ENCODE measurements at regions not wholly inside any gene's neighbourhood (a gene's known extent, or its start where the extent isn't known, plus 50 kb on each side); places are given as distances from the start of the nearest gene placed in this dataset.

DNA sequence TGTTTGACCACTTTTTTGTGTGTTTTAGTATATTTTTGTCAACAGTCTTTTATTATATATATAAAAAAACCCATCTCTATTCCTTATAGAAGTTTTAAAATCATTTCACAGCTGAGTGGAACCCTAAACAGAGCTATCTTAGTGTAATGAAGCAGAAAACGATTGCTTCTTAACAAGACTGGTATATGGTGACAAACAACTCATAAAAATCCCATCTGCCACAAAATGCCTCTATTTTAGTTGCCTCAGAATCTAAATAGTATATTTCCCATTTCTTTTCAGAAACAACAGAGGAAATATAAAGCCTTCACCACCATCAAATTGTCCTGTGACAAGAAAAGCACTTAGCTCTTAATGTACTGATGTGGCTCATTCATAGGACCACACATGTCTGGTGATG, 322.4 kb downstream of the ATP23 start:
- TF ChIP-seq, protein P1, sequence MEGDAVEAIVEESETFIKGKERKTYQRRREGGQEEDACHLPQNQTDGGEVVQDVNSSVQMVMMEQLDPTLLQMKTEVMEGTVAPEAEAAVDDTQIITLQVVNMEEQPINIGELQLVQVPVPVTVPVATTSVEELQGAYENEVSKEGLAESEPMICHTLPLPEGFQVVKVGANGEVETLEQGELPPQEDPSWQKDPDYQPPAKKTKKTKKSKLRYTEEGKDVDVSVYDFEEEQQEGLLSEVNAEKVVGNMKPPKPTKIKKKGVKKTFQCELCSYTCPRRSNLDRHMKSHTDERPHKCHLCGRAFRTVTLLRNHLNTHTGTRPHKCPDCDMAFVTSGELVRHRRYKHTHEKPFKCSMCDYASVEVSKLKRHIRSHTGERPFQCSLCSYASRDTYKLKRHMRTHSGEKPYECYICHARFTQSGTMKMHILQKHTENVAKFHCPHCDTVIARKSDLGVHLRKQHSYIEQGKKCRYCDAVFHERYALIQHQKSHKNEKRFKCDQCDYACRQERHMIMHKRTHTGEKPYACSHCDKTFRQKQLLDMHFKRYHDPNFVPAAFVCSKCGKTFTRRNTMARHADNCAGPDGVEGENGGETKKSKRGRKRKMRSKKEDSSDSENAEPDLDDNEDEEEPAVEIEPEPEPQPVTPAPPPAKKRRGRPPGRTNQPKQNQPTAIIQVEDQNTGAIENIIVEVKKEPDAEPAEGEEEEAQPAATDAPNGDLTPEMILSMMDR (IDR thresholded peaks at IDR 0.05; ENCODE audit: insufficient read depth, low read length, poor library complexity, severe bottlenecking) = no peak
- H3K27me3 ChIP-seq (replicated peaks; ENCODE audit: control insufficient read depth, insufficient read depth, low read length) = no peaks in the 10 kb centered on the region
- H3K36me3 ChIP-seq (ENCODE audit: control insufficient read depth, insufficient read depth, low read length) = no peaks in the 10 kb centered on the region
- H3K4me3 ChIP-seq (replicated peaks; ENCODE audit: low read depth, low read length) = no peak overlapping the region
- DNase-seq (ENCODE audit: extremely low read depth, insufficient read length) = no peak

DNA sequence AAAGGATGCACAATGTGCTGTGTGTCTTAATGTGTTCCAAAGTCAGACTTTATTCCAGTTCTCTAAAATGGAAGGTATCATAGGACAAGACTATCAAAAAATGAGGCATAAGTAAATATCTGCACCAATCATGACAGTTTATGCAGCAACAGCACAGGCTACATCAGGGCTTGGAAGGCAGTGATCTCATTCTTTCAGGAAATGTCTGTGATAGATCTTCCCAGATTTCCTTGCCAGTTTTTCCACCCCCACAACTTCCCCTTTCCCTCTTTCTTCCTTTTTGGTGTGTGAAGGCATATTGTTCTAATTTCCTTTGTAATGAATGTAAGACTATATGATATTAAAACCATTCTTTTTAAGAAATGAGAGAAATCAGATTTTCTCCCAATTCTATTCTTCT, 326.7 kb downstream of the ATP23 start:
- TF ChIP-seq, protein P1 (IDR thresholded peaks at IDR 0.05; ENCODE audit: insufficient read depth, low read length, poor library complexity, severe bottlenecking) = no peak
- H3K27me3 ChIP-seq (replicated peaks; ENCODE audit: control insufficient read depth, insufficient read depth, low read length) = no peaks in the 10 kb centered on the region
- no peak overlapping the region for H3K4me3 ChIP-seq (replicated peaks; ENCODE audit: low read depth, low read length)
- no peak for DNase-seq (ENCODE audit: extremely low read depth, insufficient read length)
- no peaks in the 10 kb centered on the region for H3K36me3 ChIP-seq (ENCODE audit: control insufficient read depth, insufficient read depth, low read length)

DNA sequence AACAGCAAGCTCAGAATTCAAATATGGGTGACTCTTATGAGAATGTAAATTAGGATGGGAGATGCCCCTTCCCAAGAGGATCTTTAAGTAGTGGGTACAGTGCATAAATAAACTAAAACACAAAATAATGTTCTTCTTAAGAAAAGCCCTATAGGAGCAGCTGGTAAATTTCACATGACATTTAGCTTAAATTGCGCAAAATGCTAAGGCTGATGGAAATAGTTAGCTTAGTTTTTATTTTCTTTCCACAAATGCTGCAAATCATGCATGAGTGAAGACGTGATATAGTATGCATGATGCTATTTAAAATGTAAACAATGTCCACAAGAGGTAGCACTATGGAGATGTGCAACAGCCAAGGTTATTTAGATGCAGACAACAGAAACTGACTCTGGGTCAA, 328.1 kb downstream of the ATP23 start:
- TF ChIP-seq, protein P1 (IDR thresholded peaks at IDR 0.05; ENCODE audit: insufficient read depth, low read length, poor library complexity, severe bottlenecking) = no peak
- no peak for DNase-seq (ENCODE audit: extremely low read depth, insufficient read length)

DNA sequence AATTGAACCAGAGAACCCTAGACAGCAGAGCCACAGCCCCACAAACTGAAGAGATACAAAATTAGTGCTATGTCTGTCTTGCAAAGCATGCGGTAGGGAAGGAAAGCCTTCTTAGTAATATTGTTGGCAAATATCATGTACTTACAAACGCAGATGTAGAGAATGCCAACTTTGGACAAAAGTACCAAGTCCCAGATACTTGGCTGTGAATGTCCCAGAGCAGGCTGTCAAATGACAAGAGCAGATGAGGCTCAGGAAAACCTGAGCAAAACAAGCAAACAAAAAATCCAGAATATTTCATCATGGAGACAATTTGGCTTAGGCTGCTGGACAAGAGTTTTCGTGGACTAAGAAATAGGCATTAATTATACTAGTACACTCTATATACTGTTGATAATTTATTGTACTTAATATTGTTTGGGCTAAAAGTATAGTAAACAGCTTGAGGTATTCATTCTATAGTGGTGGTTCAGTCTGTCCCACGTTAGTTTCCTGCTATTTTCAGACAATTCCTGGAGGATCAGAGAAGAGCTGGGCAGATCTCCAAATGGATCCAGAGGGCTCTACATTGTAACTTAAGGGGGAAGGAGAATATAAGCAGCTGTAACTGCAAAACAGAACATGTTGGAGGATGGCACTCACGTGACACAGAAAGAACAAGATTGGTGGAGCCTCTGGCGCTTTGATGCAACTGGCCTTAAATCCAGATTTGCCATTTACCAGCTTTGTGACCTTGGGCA, 329.8 kb downstream of the ATP23 start:
- no peaks in the 10 kb centered on the region for H3K27me3 ChIP-seq (replicated peaks; ENCODE audit: control insufficient read depth, insufficient read depth, low read length)
- TF ChIP-seq, protein P1 (IDR thresholded peaks at IDR 0.05; ENCODE audit: insufficient read depth, low read length, poor library complexity, severe bottlenecking) = no peak
- no peak overlapping the region for H3K4me3 ChIP-seq (replicated peaks; ENCODE audit: low read depth, low read length)
- no peaks in the 10 kb centered on the region for H3K36me3 ChIP-seq (ENCODE audit: control insufficient read depth, insufficient read depth, low read length)
- no peak for DNase-seq (ENCODE audit: extremely low read depth, insufficient read length)

More for the DNA sequence above, 328.1 kb downstream of the ATP23 start:
- Histone ChIP-seq H3K4me3 (replicated peaks; ENCODE audit: low read depth, low read length) (no peak overlapping the region), H3K36me3 (ENCODE audit: control insufficient read depth, insufficient read depth, low read length) (no peaks in the 10 kb centered on the region), H3K27me3 (replicated peaks; ENCODE audit: control insufficient read depth, insufficient read depth, low read length) (no peaks in the 10 kb centered on the region)

DNA sequence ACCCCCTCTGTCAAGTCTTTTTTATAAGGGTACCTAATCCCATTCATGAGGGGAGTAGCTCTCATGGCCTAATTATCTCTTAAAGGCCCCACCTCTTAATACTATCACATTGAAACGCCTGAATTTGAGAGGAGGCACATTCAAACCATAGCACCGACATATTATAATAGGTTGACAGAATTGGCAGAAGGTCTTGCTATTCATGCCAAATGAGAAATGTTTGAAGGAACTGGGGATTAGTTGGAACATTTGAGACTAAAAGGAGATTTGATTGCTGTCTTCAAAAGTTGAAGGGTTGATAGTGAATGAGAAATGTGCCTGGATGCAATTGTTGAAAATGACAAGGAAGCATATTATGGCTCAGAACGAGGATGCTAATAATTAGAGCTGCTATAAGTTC, 331.1 kb downstream of the ATP23 start:
- no peak overlapping the region for H3K4me3 ChIP-seq (replicated peaks; ENCODE audit: low read depth, low read length)
- no peaks in the 10 kb centered on the region for H3K36me3 ChIP-seq (ENCODE audit: control insufficient read depth, insufficient read depth, low read length)
- no peaks in the 10 kb centered on the region for H3K27me3 ChIP-seq (replicated peaks; ENCODE audit: control insufficient read depth, insufficient read depth, low read length)
- no peak for DNase-seq (ENCODE audit: extremely low read depth, insufficient read length)
- TF ChIP-seq, protein P1 (IDR thresholded peaks at IDR 0.05; ENCODE audit: insufficient read depth, low read length, poor library complexity, severe bottlenecking) = no peak

DNA sequence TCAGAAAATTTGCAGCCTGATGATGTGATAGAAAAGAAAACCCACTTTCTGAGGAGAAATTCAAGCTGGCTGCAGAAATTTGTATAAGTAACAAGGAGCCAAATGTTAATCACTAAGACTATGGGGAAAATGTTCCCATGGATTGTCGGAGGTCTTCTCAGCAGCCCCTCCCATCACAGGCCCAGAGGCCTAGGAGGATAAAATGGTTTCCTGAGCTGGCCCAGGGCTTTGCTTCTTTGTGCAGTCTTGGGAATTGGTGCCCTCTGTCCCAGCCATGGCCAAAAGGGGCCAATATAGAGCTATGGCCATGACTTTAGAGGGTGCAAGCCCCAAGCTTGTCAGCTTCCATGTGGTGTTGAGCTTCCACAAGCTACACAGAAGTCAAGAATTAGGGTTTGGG, 335.9 kb downstream of the ATP23 start:
- Histone ChIP-seq H3K4me3 (replicated peaks; ENCODE audit: low read depth, low read length) (no peak overlapping the region), H3K27me3 (replicated peaks; ENCODE audit: control insufficient read depth, insufficient read depth, low read length) (no peaks in the 10 kb centered on the region), H3K36me3 (ENCODE audit: control insufficient read depth, insufficient read depth, low read length) (no peaks in the 10 kb centered on the region)
- no peak for DNase-seq (ENCODE audit: extremely low read depth, insufficient read length)
- TF ChIP-seq, protein P1 (IDR thresholded peaks at IDR 0.05; ENCODE audit: insufficient read depth, low read length, poor library complexity, severe bottlenecking) = no peak

Measured in GM06990 (cell line).